ENCODE measurements at regions not wholly inside any gene's neighbourhood (a gene's known extent, or its start where the extent isn't known, plus 50 kb on each side); places are given as distances from the start of the nearest gene placed in this dataset.

- DNase-seq: no peak
- Histone ChIP-seq H3K27me3 (replicated peaks in 2 of 5; ENCODE audit: control insufficient read depth in 4 of 5, insufficient read depth in 5 of 5, low read length in 4 of 5) (peaks cover 0 to 18% (median 4%) of the 10 kb centered on the region in 5 experiments), H3K4me1 (ENCODE audit: control extremely low read depth in 1 of 4, control insufficient read depth in 4 of 4, insufficient read depth in 4 of 4, low read length in 3 of 4) (no peaks in the 10 kb centered on the region), H3K9me3 (ENCODE audit: control extremely low read depth in 1 of 5, control insufficient read depth in 4 of 5, insufficient read depth in 2 of 5, low read depth in 1 of 5, low read length in 4 of 5) (no peaks in the 10 kb centered on the region), H3K4me3 (ENCODE audit: control insufficient read depth in 1 of 7, extremely low read depth in 1 of 7, insufficient read depth in 4 of 7, low read depth in 2 of 7, low read length in 6 of 7) (no peak overlapping the region), H3K36me3 (ENCODE audit: control insufficient read depth in 4 of 4, insufficient read depth in 4 of 4, low read length in 3 of 4) (no peaks in the 10 kb centered on the region), H3K27ac (ENCODE audit: insufficient read depth in 1 of 2, low read depth in 1 of 2, low read length in 2 of 2, poor library complexity in 1 of 2, severe bottlenecking in 2 of 2) (no peak overlapping the region)
- ChIA-PET POLR2A (no interaction called here), CTCF (no interaction called here)
- 92% methylated on average over 8 of the region's 9 CpGs for WGBS (ENCODE audit: insufficient coverage)
Observed at GRCh38 chr13:42658019-42658418, 84.1 kb downstream of the TNFSF11 start.

GRCh38 chr13:42660333-42660965 lies 86.5 kb downstream of the TNFSF11 start:
- Histone ChIP-seq H3K36me3 (ENCODE audit: control insufficient read depth in 4 of 4, insufficient read depth in 4 of 4, low read length in 3 of 4) (no peaks in the 10 kb centered on the region), H3K27me3 (replicated peaks in 2 of 5; ENCODE audit: control insufficient read depth in 4 of 5, insufficient read depth in 5 of 5, low read length in 4 of 5) (peaks cover 0 to 14% (median 6%) of the 10 kb centered on the region in 5 experiments), H3K4me3 (ENCODE audit: control insufficient read depth in 1 of 7, extremely low read depth in 1 of 7, insufficient read depth in 4 of 7, low read depth in 2 of 7, low read length in 6 of 7) (no peak overlapping the region), H3K27ac (ENCODE audit: insufficient read depth in 1 of 2, low read depth in 1 of 2, low read length in 2 of 2, poor library complexity in 1 of 2, severe bottlenecking in 2 of 2) (no peak overlapping the region), H3K9me3 (ENCODE audit: control extremely low read depth in 1 of 5, control insufficient read depth in 4 of 5, insufficient read depth in 2 of 5, low read depth in 1 of 5, low read length in 4 of 5) (no peaks in the 10 kb centered on the region), H3K4me1 (ENCODE audit: control extremely low read depth in 1 of 4, control insufficient read depth in 4 of 4, insufficient read depth in 4 of 4, low read length in 3 of 4) (no peaks in the 10 kb centered on the region)
- WGBS (ENCODE audit: insufficient coverage): no CpG with 5 or more reads among the region's 5 CpGs
- CTCF ChIA-PET: interaction anchor here (2.0 kb wide), 1 partner anchor 14 kb away, joined by 4 read pairs; no protein-coding TSS in a partner anchor
- DNase-seq: no peak
- POLR2A ChIA-PET: no interaction called here

- Histone ChIP-seq H3K36me3 (ENCODE audit: control insufficient read depth in 4 of 4, insufficient read depth in 4 of 4, low read length in 3 of 4) (no peaks in the 10 kb centered on the region), H3K4me1 (ENCODE audit: control extremely low read depth in 1 of 4, control insufficient read depth in 4 of 4, insufficient read depth in 4 of 4, low read length in 3 of 4) (no peaks in the 10 kb centered on the region), H3K4me3 (ENCODE audit: control insufficient read depth in 1 of 7, extremely low read depth in 1 of 7, insufficient read depth in 4 of 7, low read depth in 2 of 7, low read length in 6 of 7) (no peak overlapping the region), H3K9me3 (ENCODE audit: control extremely low read depth in 1 of 5, control insufficient read depth in 4 of 5, insufficient read depth in 2 of 5, low read depth in 1 of 5, low read length in 4 of 5) (peaks cover 0 to 5% (median 0%) of the 10 kb centered on the region in 5 experiments), H3K27me3 (replicated peaks in 2 of 5; ENCODE audit: control insufficient read depth in 4 of 5, insufficient read depth in 5 of 5, low read length in 4 of 5) (peaks cover 0 to 2% (median 0%) of the 10 kb centered on the region in 5 experiments), H3K27ac (ENCODE audit: insufficient read depth in 1 of 2, low read depth in 1 of 2, low read length in 2 of 2, poor library complexity in 1 of 2, severe bottlenecking in 2 of 2) (no peak overlapping the region)
- DNase-seq: no peak
- ChIA-PET CTCF (interaction anchor here (0.9 kb wide), 1 partner anchor 12 kb away, joined by 3 read pairs; no protein-coding TSS in a partner anchor), POLR2A (no interaction called here)
Observed at GRCh38 chr13:42667638-42668037, 93.7 kb downstream of the TNFSF11 start.

GRCh38 chr13:42671502-42671901 lies 97.5 kb downstream of the TNFSF11 start:
- 100% methylated on average over 4 of the region's 7 CpGs for WGBS (ENCODE audit: insufficient coverage)
- H3K36me3 ChIP-seq (ENCODE audit: control insufficient read depth in 4 of 4, insufficient read depth in 4 of 4, low read length in 3 of 4): no peaks in the 10 kb centered on the region
- H3K4me1 ChIP-seq (ENCODE audit: control extremely low read depth in 1 of 4, control insufficient read depth in 4 of 4, insufficient read depth in 4 of 4, low read length in 3 of 4): no peaks in the 10 kb centered on the region
- ChIA-PET POLR2A (no interaction called here), CTCF (no interaction called here)
- H3K4me3 ChIP-seq (ENCODE audit: control insufficient read depth in 1 of 7, extremely low read depth in 1 of 7, insufficient read depth in 4 of 7, low read depth in 2 of 7, low read length in 6 of 7): no peak overlapping the region
- no peaks in the 10 kb centered on the region for H3K27me3 ChIP-seq (replicated peaks in 2 of 5; ENCODE audit: control insufficient read depth in 4 of 5, insufficient read depth in 5 of 5, low read length in 4 of 5)
- peaks cover 0 to 4% (median 0%) of the 10 kb centered on the region in 5 experiments for H3K9me3 ChIP-seq (ENCODE audit: control extremely low read depth in 1 of 5, control insufficient read depth in 4 of 5, insufficient read depth in 2 of 5, low read depth in 1 of 5, low read length in 4 of 5)
- no peak overlapping the region for H3K27ac ChIP-seq (ENCODE audit: insufficient read depth in 1 of 2, low read depth in 1 of 2, low read length in 2 of 2, poor library complexity in 1 of 2, severe bottlenecking in 2 of 2)
- no peak for DNase-seq

- no peaks in the 10 kb centered on the region for H3K27me3 ChIP-seq (replicated peaks in 2 of 5; ENCODE audit: control insufficient read depth in 4 of 5, insufficient read depth in 5 of 5, low read length in 4 of 5)
- ChIA-PET POLR2A (no interaction called here), CTCF (no interaction called here)
- 100% methylated on average over 1 of the region's 2 CpGs for WGBS (ENCODE audit: insufficient coverage)
- DNase-seq: no peak
- H3K4me1 ChIP-seq (ENCODE audit: control extremely low read depth in 1 of 4, control insufficient read depth in 4 of 4, insufficient read depth in 4 of 4, low read length in 3 of 4): no peaks in the 10 kb centered on the region
- H3K9me3 ChIP-seq (ENCODE audit: control extremely low read depth in 1 of 5, control insufficient read depth in 4 of 5, insufficient read depth in 2 of 5, low read depth in 1 of 5, low read length in 4 of 5): peaks cover 0 to 2% (median 0%) of the 10 kb centered on the region in 5 experiments
- no peaks in the 10 kb centered on the region for H3K36me3 ChIP-seq (ENCODE audit: control insufficient read depth in 4 of 4, insufficient read depth in 4 of 4, low read length in 3 of 4)
- no peak overlapping the region for H3K4me3 ChIP-seq (ENCODE audit: control insufficient read depth in 1 of 7, extremely low read depth in 1 of 7, insufficient read depth in 4 of 7, low read depth in 2 of 7, low read length in 6 of 7)
- H3K27ac ChIP-seq (ENCODE audit: insufficient read depth in 1 of 2, low read depth in 1 of 2, low read length in 2 of 2, poor library complexity in 1 of 2, severe bottlenecking in 2 of 2): no peak overlapping the region
Observed at GRCh38 chr13:42673677-42674076, 99.7 kb downstream of the TNFSF11 start.

- no peak overlapping the region for H3K4me3 ChIP-seq (ENCODE audit: control insufficient read depth in 1 of 7, extremely low read depth in 1 of 7, insufficient read depth in 4 of 7, low read depth in 2 of 7, low read length in 6 of 7)
- no peaks in the 10 kb centered on the region for H3K9me3 ChIP-seq (ENCODE audit: control extremely low read depth in 1 of 5, control insufficient read depth in 4 of 5, insufficient read depth in 2 of 5, low read depth in 1 of 5, low read length in 4 of 5)
- ChIA-PET POLR2A (interaction anchor here (0.7 kb wide), 1 partner anchor 131 kb away, joined by 3 read pairs; no protein-coding TSS in a partner anchor), CTCF (no interaction called here)
- DNase-seq: no peak
- no peaks in the 10 kb centered on the region for H3K36me3 ChIP-seq (ENCODE audit: control insufficient read depth in 4 of 4, insufficient read depth in 4 of 4, low read length in 3 of 4)
- 67% methylated on average over 1 of the region's 2 CpGs for WGBS (ENCODE audit: insufficient coverage)
- H3K27me3 ChIP-seq (replicated peaks in 2 of 5; ENCODE audit: control insufficient read depth in 4 of 5, insufficient read depth in 5 of 5, low read length in 4 of 5): no peaks in the 10 kb centered on the region
- H3K27ac ChIP-seq (ENCODE audit: insufficient read depth in 1 of 2, low read depth in 1 of 2, low read length in 2 of 2, poor library complexity in 1 of 2, severe bottlenecking in 2 of 2): no peak overlapping the region
- H3K4me1 ChIP-seq (ENCODE audit: control extremely low read depth in 1 of 4, control insufficient read depth in 4 of 4, insufficient read depth in 4 of 4, low read length in 3 of 4): no peaks in the 10 kb centered on the region
Observed at GRCh38 chr13:42680748-42681147, 100.6 kb upstream of the FAM216B start.

GRCh38 chr13:42681326-42682100 lies 99.9 kb upstream of the FAM216B start:
- no peaks in the 10 kb centered on the region for H3K36me3 ChIP-seq (ENCODE audit: control insufficient read depth in 4 of 4, insufficient read depth in 4 of 4, low read length in 3 of 4)
- no peak for DNase-seq
- no peaks in the 10 kb centered on the region for H3K27me3 ChIP-seq (replicated peaks in 2 of 5; ENCODE audit: control insufficient read depth in 4 of 5, insufficient read depth in 5 of 5, low read length in 4 of 5)
- no peak overlapping the region for H3K4me3 ChIP-seq (ENCODE audit: control insufficient read depth in 1 of 7, extremely low read depth in 1 of 7, insufficient read depth in 4 of 7, low read depth in 2 of 7, low read length in 6 of 7)
- POLR2A ChIA-PET: interaction anchor here (0.7 kb wide), 1 partner anchor 130 kb away, joined by 3 read pairs; no protein-coding TSS in a partner anchor
- no CpG with 5 or more reads among the region's 4 CpGs for WGBS (ENCODE audit: insufficient coverage)
- CTCF ChIA-PET: no interaction called here
- H3K27ac ChIP-seq (ENCODE audit: insufficient read depth in 1 of 2, low read depth in 1 of 2, low read length in 2 of 2, poor library complexity in 1 of 2, severe bottlenecking in 2 of 2): no peak overlapping the region
- H3K4me1 ChIP-seq (ENCODE audit: control extremely low read depth in 1 of 4, control insufficient read depth in 4 of 4, insufficient read depth in 4 of 4, low read length in 3 of 4): no peaks in the 10 kb centered on the region
- H3K9me3 ChIP-seq (ENCODE audit: control extremely low read depth in 1 of 5, control insufficient read depth in 4 of 5, insufficient read depth in 2 of 5, low read depth in 1 of 5, low read length in 4 of 5): no peaks in the 10 kb centered on the region

All from common myeloid progenitor, CD34-positive (primary cell).